GM23338 (cell line): ENCODE measurements at regions not wholly inside any gene's neighbourhood (a gene's known extent, or its start where the extent isn't known, plus 50 kb on each side); places are given as distances from the start of the nearest gene placed in this dataset.

ENCODE experiments used
- EZH2 ChIP-seq: fragments of 200-600 bp; sonication (generic); IDR thresholded peaks from one replicate; pipeline ENCODE4 v1.8.0; 2017; ENCODE audit warnings: antibody characterized with exemption, mild to moderate bottlenecking, low read depth; ENCODE audit not compliant: unreplicated experiment
- JUNB ChIP-seq: IDR thresholded peaks from one replicate; pipeline ENCODE4 v1.6.1; 2016; ENCODE audit warnings: antibody characterized with exemption; ENCODE audit not compliant: unreplicated experiment
- POLR2AphosphoS5 ChIP-seq: IDR thresholded peaks from 2 replicates; pipeline ENCODE4 v1.6.1; 2016; ENCODE audit warnings: antibody characterized with exemption, low read depth
- TF ChIP-seq, protein P1 (sequence below), 2 experiments: fragments of 200-600 bp in 1 of 2; sonication (generic) in 1 of 2; conservative IDR thresholded peaks; 2 replicates each; pipeline versions ENCODE4 v1.5.1 to v1.6.1; 2016 to 2017; ENCODE audit warnings: antibody characterized with exemption in 2 of 2, low read depth in 2 of 2, mild to moderate bottlenecking in 2 of 2, moderate library complexity in 1 of 2
- TF ChIP-seq, protein P2 (sequence below): IDR thresholded peaks from one replicate; pipeline ENCODE4 v1.6.1; 2018; ENCODE audit warnings: antibody characterized with exemption; ENCODE audit not compliant: unreplicated experiment

DNA sequence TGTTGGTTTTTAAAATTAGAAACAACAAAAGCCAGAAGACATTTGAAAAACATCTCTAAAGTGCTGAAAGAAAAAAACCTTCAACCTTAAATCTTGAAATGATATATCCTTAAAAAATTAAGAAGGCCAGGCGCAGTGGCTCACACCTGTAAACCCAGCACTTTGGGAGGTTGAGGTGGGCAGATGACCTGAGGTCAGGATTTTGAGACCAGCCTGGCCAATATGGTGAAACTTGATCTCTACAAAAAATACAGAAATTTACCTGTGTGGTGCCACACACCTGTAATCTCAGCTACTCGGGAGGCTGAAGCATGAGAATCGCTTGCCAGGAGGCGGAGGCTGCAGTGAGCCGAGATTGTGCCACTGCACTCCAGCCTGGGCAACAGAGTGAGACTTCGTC lies 87.7 kb upstream of the SIX2 start:
- TF ChIP-seq POLR2AphosphoS5, result no peak
- TF ChIP-seq EZH2, result no peak
- TF ChIP-seq, protein P1, sequence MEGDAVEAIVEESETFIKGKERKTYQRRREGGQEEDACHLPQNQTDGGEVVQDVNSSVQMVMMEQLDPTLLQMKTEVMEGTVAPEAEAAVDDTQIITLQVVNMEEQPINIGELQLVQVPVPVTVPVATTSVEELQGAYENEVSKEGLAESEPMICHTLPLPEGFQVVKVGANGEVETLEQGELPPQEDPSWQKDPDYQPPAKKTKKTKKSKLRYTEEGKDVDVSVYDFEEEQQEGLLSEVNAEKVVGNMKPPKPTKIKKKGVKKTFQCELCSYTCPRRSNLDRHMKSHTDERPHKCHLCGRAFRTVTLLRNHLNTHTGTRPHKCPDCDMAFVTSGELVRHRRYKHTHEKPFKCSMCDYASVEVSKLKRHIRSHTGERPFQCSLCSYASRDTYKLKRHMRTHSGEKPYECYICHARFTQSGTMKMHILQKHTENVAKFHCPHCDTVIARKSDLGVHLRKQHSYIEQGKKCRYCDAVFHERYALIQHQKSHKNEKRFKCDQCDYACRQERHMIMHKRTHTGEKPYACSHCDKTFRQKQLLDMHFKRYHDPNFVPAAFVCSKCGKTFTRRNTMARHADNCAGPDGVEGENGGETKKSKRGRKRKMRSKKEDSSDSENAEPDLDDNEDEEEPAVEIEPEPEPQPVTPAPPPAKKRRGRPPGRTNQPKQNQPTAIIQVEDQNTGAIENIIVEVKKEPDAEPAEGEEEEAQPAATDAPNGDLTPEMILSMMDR (conservative IDR thresholded peaks at IDR 0.05; ENCODE audit: low read depth in 2 of 2), result no peak
- TF ChIP-seq, protein P2, sequence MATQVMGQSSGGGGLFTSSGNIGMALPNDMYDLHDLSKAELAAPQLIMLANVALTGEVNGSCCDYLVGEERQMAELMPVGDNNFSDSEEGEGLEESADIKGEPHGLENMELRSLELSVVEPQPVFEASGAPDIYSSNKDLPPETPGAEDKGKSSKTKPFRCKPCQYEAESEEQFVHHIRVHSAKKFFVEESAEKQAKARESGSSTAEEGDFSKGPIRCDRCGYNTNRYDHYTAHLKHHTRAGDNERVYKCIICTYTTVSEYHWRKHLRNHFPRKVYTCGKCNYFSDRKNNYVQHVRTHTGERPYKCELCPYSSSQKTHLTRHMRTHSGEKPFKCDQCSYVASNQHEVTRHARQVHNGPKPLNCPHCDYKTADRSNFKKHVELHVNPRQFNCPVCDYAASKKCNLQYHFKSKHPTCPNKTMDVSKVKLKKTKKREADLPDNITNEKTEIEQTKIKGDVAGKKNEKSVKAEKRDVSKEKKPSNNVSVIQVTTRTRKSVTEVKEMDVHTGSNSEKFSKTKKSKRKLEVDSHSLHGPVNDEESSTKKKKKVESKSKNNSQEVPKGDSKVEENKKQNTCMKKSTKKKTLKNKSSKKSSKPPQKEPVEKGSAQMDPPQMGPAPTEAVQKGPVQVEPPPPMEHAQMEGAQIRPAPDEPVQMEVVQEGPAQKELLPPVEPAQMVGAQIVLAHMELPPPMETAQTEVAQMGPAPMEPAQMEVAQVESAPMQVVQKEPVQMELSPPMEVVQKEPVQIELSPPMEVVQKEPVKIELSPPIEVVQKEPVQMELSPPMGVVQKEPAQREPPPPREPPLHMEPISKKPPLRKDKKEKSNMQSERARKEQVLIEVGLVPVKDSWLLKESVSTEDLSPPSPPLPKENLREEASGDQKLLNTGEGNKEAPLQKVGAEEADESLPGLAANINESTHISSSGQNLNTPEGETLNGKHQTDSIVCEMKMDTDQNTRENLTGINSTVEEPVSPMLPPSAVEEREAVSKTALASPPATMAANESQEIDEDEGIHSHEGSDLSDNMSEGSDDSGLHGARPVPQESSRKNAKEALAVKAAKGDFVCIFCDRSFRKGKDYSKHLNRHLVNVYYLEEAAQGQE, result no peak
- no peak for TF ChIP-seq JUNB
